Breast epithelium (tissue), 4 donors: ENCODE measurements at regions not wholly inside any gene's neighbourhood (a gene's known extent, or its start where the extent isn't known, plus 50 kb on each side); places are given as distances from the start of the nearest gene placed in this dataset.

Experiments used
- DNase-seq, 2 donors: peaks; one replicate each; pipeline ENCODE4 v3.0.0-alpha.2; 2019; ENCODE audit warnings: low spot score in 2 of 2
- H3K27ac ChIP-seq, 2 donors: fragments of 200-600 bp; sonication (generic) in 1 of 2; one replicate each; pipeline ENCODE4 v1.5.1; 2016 to 2019; ENCODE audit warnings: mild to moderate bottlenecking in 1 of 2
- H3K27me3 ChIP-seq, 2 donors: fragments of 200-600 bp; sonication (generic) in 1 of 2; one replicate each; pipeline versions ENCODE4 v1.5.1 to v1.6.0; 2017 to 2019; ENCODE audit warnings: control low read depth in 1 of 2, mild to moderate bottlenecking in 1 of 2
- H3K36me3 ChIP-seq: fragments of 200-600 bp; one replicate; pipeline ENCODE4 v1.5.1; 2019
- H3K4me1 ChIP-seq, 2 donors: fragments of 200-600 bp; sonication (generic); one replicate each; pipeline ENCODE4 v1.5.1; 2016 to 2019; ENCODE audit warnings: control low read depth in 1 of 2
- H3K4me3 ChIP-seq, 3 donors: fragments of 200-600 bp; sonication (generic); 1 replicate in 2 of 3; 2 replicates in 1 of 3; pipeline ENCODE4 v1.5.1; 2016 to 2019; ENCODE audit warnings: mild to moderate bottlenecking in 3 of 3, moderate library complexity in 2 of 3
- H3K9me3 ChIP-seq, 2 donors: fragments of 200-600 bp; sonication (generic) in 1 of 2; one replicate each; pipeline ENCODE4 v1.5.1; 2016 to 2019; ENCODE audit warnings: control low read depth in 1 of 2
- POLR2A ChIP-seq: fragments of 450-650 bp; IDR thresholded peaks from one replicate; pipeline ENCODE4 v1.6.1; 2016; ENCODE audit warnings: antibody characterized with exemption, mild to moderate bottlenecking, moderate library complexity
- POLR2AphosphoS5 ChIP-seq, 3 donors: sonication (generic); formaldehyde crosslinking; IDR thresholded peaks; one replicate each; pipeline ENCODE4 v1.6.1; 2017; ENCODE audit warnings: antibody characterized with exemption in 3 of 3
- intact Hi-C: fragments of 100-400 bp; cut with DNase I; formaldehyde crosslinking; loops from one replicate; pipeline ENCODE4 v1.15.1; 2023; ENCODE audit warnings: low total_unique reads
- TF ChIP-seq, protein P1 (sequence below), 3 donors: fragments of 450-650 bp; IDR thresholded peaks; one replicate each; pipeline ENCODE4 v1.5.1; 2016 to 2017; ENCODE audit warnings: antibody characterized with exemption in 3 of 3, mild to moderate bottlenecking in 3 of 3, moderate library complexity in 3 of 3

GRCh38 chr1:48099072-48099773 is 102.0 kb upstream of the TRABD2B start:
- no peaks in the 10 kb centered on the region for H3K4me1 ChIP-seq
- H3K4me3 ChIP-seq = no peak overlapping the region
- no peaks in the 10 kb centered on the region for H3K36me3 ChIP-seq
- no peaks in the 10 kb centered on the region for H3K9me3 ChIP-seq
- no peak for DNase-seq
- TF ChIP-seq POLR2A = no peak
- TF ChIP-seq, protein P1, sequence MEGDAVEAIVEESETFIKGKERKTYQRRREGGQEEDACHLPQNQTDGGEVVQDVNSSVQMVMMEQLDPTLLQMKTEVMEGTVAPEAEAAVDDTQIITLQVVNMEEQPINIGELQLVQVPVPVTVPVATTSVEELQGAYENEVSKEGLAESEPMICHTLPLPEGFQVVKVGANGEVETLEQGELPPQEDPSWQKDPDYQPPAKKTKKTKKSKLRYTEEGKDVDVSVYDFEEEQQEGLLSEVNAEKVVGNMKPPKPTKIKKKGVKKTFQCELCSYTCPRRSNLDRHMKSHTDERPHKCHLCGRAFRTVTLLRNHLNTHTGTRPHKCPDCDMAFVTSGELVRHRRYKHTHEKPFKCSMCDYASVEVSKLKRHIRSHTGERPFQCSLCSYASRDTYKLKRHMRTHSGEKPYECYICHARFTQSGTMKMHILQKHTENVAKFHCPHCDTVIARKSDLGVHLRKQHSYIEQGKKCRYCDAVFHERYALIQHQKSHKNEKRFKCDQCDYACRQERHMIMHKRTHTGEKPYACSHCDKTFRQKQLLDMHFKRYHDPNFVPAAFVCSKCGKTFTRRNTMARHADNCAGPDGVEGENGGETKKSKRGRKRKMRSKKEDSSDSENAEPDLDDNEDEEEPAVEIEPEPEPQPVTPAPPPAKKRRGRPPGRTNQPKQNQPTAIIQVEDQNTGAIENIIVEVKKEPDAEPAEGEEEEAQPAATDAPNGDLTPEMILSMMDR (IDR thresholded peaks at IDR 0.05) = no peak
- no peak for TF ChIP-seq POLR2AphosphoS5 (IDR thresholded peaks at IDR 0.05)
- H3K27ac ChIP-seq = no peak overlapping the region
- no peaks in the 10 kb centered on the region for H3K27me3 ChIP-seq
- intact Hi-C loops = loop anchor here (2.0 kb wide), 1 partner anchor 46 kb away; no protein-coding TSS in a partner anchor

- intact Hi-C loops = loop anchor here (5.0 kb wide), 1 partner anchor 1013 kb away; no protein-coding TSS in a partner anchor
- Histone ChIP-seq H3K4me3 (peak overlapping the region in 2 of 3 donors; percentile 35 to 50), H3K9me3 (no peaks in the 10 kb centered on the region), H3K36me3 (no peaks in the 10 kb centered on the region), H3K27ac (no peak overlapping the region), H3K27me3 (no peaks in the 10 kb centered on the region), H3K4me1 (no peaks in the 10 kb centered on the region)
- DNase-seq = peak; percentile 85 to 87
- TF ChIP-seq POLR2AphosphoS5 (IDR thresholded peaks at IDR 0.05) (peak in 2 of 3 donors; percentile 1 to 28), POLR2A (no peak)
- TF ChIP-seq, protein P1 (IDR thresholded peaks at IDR 0.05) = peak; percentile 72 to 86 (median 76)
Measured at GRCh38 chr1:48093696-48094528, 96.7 kb upstream of the TRABD2B start.

GRCh38 chr1:48093147-48093546 is 96.0 kb upstream of the TRABD2B start:
- no peak for DNase-seq
- no peaks in the 10 kb centered on the region for H3K36me3 ChIP-seq
- TF ChIP-seq POLR2AphosphoS5 (IDR thresholded peaks at IDR 0.05) (no peak), POLR2A (no peak)
- TF ChIP-seq, protein P1 (IDR thresholded peaks at IDR 0.05) = no peak
- no peaks in the 10 kb centered on the region for H3K4me1 ChIP-seq
- no peaks in the 10 kb centered on the region for H3K27me3 ChIP-seq
- H3K27ac ChIP-seq = no peak overlapping the region
- H3K4me3 ChIP-seq = no peak overlapping the region
- intact Hi-C loops = loop anchor here (5.0 kb wide), 1 partner anchor 1014 kb away; no protein-coding TSS in a partner anchor
- H3K9me3 ChIP-seq = no peaks in the 10 kb centered on the region

DNA sequence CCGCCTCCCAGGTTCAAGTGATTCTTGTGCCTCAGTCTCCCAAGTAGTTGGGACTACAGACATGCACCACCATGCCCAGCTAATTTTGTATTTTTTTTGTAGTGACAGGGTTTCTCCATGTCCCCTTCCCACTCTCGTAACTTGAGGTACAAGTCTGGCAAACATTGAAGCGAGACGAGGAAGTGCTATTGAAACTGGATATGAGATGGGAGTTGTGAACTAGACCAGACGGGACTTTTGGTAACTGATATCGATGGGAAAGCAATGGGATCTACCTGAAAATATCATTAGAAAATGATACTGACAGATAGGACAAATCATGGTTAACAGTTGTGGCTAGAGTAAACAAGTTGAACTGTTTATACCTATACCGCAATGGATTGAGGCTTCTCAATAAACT is 95.2 kb upstream of the TRABD2B start:
- intact Hi-C loops = loop anchor here (5.0 kb wide), 1 partner anchor 1015 kb away; no protein-coding TSS in a partner anchor
- Histone ChIP-seq H3K27me3 (no peaks in the 10 kb centered on the region), H3K27ac (no peak overlapping the region), H3K4me3 (no peak overlapping the region), H3K4me1 (no peaks in the 10 kb centered on the region), H3K36me3 (no peaks in the 10 kb centered on the region), H3K9me3 (no peaks in the 10 kb centered on the region)
- no peak for TF ChIP-seq POLR2A
- TF ChIP-seq, protein P1 (IDR thresholded peaks at IDR 0.05) = no peak
- TF ChIP-seq POLR2AphosphoS5 (IDR thresholded peaks at IDR 0.05) = no peak
- DNase-seq = no peak
